ENCODE measurements at regions not wholly inside any gene's neighbourhood (a gene's known extent, or its start where the extent isn't known, plus 50 kb on each side); places are given as distances from the start of the nearest gene placed in this dataset.
"Not testable (repeated sequence)": the region's sequence is repeated elsewhere in the genome, so short reads cannot be mapped to it uniquely, and the experiment has no call there.

- DNase-seq: no peak
Observed at GRCh38 chr4:131613086-131613823, 1535.8 kb upstream of the PCDH10 start.

GRCh38 chr4:131613824-131614216 lies 1535.3 kb upstream of the PCDH10 start:
- no peak for DNase-seq

- DNase-seq: no peak
Observed at GRCh38 chr4:131632877-131633276, 1516.2 kb upstream of the PCDH10 start.

- no peak for DNase-seq
Observed at GRCh38 chr4:131635191-131635590, 1513.9 kb upstream of the PCDH10 start.

GRCh38 chr4:131638781-131639180 lies 1510.3 kb upstream of the PCDH10 start:
- no peak for DNase-seq

GRCh38 chr4:131644619-131645018 lies 1504.5 kb upstream of the PCDH10 start:
- no peak for DNase-seq

GRCh38 chr4:131649227-131649626 lies 1499.9 kb upstream of the PCDH10 start:
- no peak for DNase-seq

- no peak for DNase-seq
Observed at GRCh38 chr4:131650951-131651350, 1498.1 kb upstream of the PCDH10 start.

- not testable (repeated sequence) for DNase-seq
Observed at GRCh38 chr4:131683314-131683713, 1465.8 kb upstream of the PCDH10 start.

GRCh38 chr4:131721883-131722282 lies 1427.2 kb upstream of the PCDH10 start:
- no peak for DNase-seq

GRCh38 chr4:131723069-131723468 lies 1426.0 kb upstream of the PCDH10 start:
- not testable (repeated sequence) for DNase-seq

GRCh38 chr4:131724847-131725246 lies 1424.2 kb upstream of the PCDH10 start:
- DNase-seq: peak; percentile 61

- not testable (repeated sequence) for DNase-seq
Observed at GRCh38 chr4:131725521-131725920, 1423.6 kb upstream of the PCDH10 start.

GRCh38 chr4:131726940-131727339 lies 1422.2 kb upstream of the PCDH10 start:
- not testable (repeated sequence) for DNase-seq

GRCh38 chr4:131727418-131727817 lies 1421.7 kb upstream of the PCDH10 start:
- DNase-seq: not testable (repeated sequence)

- not testable (repeated sequence) for DNase-seq
Observed at GRCh38 chr4:131729205-131729604, 1419.9 kb upstream of the PCDH10 start.

- DNase-seq: not testable (repeated sequence)
Observed at GRCh38 chr4:131729716-131730398, 1419.2 kb upstream of the PCDH10 start.

GRCh38 chr4:131730574-131730973 lies 1418.5 kb upstream of the PCDH10 start:
- not testable (repeated sequence) for DNase-seq

GRCh38 chr4:131732034-131732630 lies 1417.0 kb upstream of the PCDH10 start:
- DNase-seq: not testable (repeated sequence)

GRCh38 chr4:131734321-131734720 lies 1414.8 kb upstream of the PCDH10 start:
- DNase-seq: not testable (repeated sequence)

GRCh38 chr4:131734851-131735385 lies 1414.2 kb upstream of the PCDH10 start:
- DNase-seq: peak; percentile 10

GRCh38 chr4:131738991-131739390 lies 1410.1 kb upstream of the PCDH10 start:
- DNase-seq: not testable (repeated sequence)

GRCh38 chr4:131741836-131742235 lies 1407.3 kb upstream of the PCDH10 start:
- not testable (repeated sequence) for DNase-seq
